ENCODE measurements at regions not wholly inside any gene's neighbourhood (a gene's known extent, or its start where the extent isn't known, plus 50 kb on each side); places are given as distances from the start of the nearest gene placed in this dataset.

GRCh38 chr6:71556141-71556540 is 267.5 kb downstream of the OGFRL1 start:
- TF ChIP-seq CTCF (IDR thresholded peaks at IDR 0.05), result no peak
- TF ChIP-seq POLR2A (IDR thresholded peaks at IDR 0.05), result no peak

Measured in testis (tissue), 2 donors.